Stimulated activated naive CD4-positive, alpha-beta T cell (primary cell): ENCODE measurements at regions not wholly inside any gene's neighbourhood (a gene's known extent, or its start where the extent isn't known, plus 50 kb on each side); places are given as distances from the start of the nearest gene placed in this dataset.

ENCODE experiments used
- DNase-seq, 6 experiments: peaks; one replicate each; lab custom pipeline; 2025; lab: John Stamatoyannopoulos, UW

- no peak for DNase-seq
Observed at GRCh38 chr5:10849278-10849677, 88.2 kb upstream of the DAP start.

DNA sequence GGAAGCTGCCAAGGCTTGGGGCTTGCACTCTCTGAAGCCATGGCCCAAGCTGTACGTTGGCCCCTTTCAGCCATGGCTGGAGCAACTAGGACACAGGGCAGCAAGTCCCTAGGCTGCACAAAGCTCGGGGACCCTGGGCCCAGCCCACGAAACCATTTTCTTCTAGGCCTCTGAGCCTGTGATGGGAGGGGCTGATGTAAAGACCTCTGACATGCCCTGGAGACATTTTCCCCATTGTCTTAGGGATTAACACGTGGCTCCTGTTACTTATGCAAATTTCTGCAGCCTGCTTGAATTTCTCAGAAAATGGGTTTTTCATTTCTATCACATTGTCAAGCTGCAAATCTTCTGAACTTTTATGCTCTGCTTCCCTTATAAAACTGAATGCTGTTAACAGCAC lies 83.0 kb upstream of the DAP start:
- no peak for DNase-seq

DNA sequence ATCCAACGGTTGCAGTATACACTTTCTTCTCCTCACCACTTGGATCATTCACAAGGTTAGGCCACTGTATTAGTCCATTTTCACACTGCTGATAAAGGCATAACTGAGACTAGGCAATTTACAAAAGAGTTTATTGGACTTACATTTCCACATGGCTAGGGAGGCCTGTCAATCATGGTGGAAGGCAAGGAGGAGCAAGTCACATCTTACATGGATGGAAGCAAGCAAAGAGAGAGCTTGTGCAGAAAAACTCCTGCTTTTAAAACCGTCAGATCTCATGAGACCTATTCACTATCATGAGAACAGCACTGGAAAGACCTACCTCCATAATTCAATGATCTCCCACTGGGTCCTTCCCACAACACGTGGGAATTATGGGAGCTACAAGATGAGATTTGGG lies 81.8 kb upstream of the DAP start:
- no peak for DNase-seq

DNA sequence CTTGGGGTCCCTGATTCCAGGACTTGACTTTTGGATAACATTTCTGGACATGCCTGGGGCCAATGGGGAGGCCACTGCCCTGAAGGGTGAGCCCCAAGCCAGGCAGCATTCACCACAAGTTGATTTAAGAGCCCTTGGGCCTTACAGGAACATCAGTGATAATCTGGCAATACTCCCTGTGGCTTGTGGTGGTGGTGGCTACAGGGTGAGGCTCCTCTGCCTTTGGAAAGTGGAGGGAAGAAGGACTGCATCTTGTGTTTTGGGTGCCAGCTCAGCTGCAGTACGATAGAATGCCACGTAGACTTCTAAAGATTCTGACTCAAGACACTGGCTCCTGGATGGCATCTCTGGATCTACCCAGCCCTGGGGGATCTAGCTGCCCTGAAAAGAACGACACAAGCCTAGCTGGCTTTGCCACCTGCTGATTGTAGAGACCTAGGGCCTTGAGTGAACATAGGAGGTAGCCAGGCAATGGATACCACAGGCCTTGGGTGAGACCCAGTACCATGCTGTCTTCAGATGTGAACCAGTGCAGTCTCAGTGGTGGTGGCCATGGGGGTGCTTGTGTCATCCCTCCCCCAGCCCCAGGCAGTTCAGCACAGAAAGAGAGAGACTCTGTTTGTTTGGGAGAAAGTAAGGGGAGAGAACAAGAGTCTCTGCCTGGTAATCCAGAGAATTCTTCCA lies 79.0 kb upstream of the DAP start:
- DNase-seq: no peak

GRCh38 chr5:10839118-10839517 lies 78.1 kb upstream of the DAP start:
- DNase-seq: no peak

- DNase-seq: no peak
Observed at GRCh38 chr5:10838038-10838437, 77.0 kb upstream of the DAP start.

- no peak for DNase-seq
Observed at GRCh38 chr5:10836986-10837385, 76.0 kb upstream of the DAP start.

GRCh38 chr5:10834695-10835094 lies 73.7 kb upstream of the DAP start:
- DNase-seq: no peak

- no peak for DNase-seq
Observed at GRCh38 chr5:10832987-10833386, 72.0 kb upstream of the DAP start.

GRCh38 chr5:10832421-10832820 lies 71.4 kb upstream of the DAP start:
- DNase-seq: no peak

DNA sequence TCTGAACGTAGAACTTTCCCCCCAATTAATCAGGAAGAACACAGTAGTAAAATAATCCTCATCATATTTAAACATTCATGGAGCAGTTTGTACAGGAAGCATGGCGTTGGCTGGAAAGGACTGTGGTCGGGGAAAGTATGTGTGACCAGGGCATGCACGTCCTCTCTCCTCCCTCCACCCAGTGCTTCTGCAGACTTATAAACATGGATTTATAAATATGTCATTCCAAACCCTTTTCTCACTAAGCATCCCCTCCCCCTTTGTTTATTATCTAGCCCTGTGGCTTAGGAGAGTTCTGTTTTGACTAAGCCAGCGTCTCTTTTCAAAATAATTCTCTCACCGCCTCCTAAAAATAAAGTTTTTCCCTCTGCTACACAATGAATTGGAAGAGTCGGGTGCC lies 70.4 kb upstream of the DAP start:
- no peak for DNase-seq

DNA sequence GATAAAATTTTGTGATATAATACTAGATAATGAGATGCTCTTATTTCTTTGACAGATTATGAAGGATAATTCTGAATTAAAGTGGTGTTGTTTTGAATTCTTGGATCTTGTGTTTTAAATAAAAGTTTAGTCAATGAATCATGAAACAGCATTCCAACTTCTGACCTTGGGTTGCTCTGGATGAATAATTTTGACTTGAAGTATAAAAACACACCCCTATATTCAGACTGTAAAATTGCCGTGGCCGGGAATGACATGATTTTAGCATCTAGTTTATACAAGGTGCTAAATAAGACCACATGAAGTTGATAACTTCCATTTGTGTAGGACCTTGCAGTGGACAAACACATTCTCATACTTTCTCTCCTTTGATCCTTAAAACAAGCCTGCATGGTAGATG lies 67.2 kb upstream of the DAP start:
- no peak for DNase-seq

DNA sequence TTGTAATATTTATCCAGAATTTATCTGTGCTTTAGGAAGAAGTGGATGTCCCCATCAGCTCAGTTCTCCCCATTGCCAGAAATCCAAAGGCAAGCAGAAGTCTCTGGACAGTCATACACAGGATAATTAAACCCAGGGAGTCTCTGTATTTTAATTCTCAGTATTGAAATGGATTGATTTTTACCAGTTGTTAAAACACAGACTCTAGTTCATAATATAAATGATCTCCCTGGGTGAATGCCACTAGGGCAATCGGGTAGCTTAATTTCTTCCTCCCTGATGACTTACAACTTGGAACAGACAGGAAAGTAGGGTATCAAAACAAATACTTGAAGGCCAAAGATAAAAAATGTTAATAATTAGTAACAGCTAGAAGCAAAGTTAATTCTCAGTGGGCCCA lies 66.5 kb upstream of the DAP start:
- DNase-seq: no peak

DNA sequence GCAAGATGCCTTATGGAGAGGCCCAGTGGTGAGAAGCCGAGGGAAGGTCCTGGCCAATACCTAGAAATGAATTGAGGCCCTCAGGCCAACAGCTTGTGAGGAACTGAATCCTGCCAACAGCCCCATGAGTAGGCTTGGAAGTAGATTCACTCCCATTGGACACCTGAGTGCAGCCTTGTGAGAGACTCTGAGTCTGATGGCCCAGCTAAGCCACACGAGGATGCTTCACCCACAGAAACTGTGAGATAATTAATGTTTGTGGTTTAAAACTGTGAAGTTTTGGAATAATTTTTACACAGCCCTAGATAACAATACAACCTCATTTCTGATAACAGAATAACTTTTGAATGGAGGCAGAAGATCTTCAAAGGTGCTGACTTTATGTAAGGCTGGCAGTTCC lies 65.9 kb upstream of the DAP start:
- DNase-seq: no peak

- no peak for DNase-seq
Observed at GRCh38 chr5:10825897-10826644, 65.0 kb upstream of the DAP start.

DNA sequence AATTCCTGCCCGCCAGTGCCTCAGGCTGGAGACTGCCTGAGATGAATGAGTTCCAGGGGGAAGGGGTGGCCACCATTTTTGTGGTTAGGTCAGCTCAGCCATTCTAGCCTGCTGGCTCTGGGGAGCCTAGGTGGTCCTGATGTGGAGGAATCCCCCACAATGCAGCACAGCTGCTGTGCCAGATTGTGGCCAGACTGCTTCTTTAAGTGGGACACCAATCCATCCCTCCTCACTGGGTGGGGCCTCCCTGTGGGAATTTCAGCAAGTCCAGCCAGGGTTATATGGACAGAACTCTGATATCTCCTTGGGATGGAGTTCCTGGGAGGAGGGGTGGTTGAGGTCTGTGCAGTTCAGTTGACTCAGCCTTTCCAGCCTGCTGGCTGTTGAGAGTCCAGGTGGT lies 51.2 kb upstream of the DAP start:
- DNase-seq: no peak
